Activated CD4-positive, alpha-beta T cell treated with anti-CD3 and anti-CD28 coated beads for 36 hours (primary cell): ENCODE measurements at regions not wholly inside any gene's neighbourhood (a gene's known extent, or its start where the extent isn't known, plus 50 kb on each side); places are given as distances from the start of the nearest gene placed in this dataset.

Source experiments
- ATAC-seq: fragments of 200-7000 bp; cut with Tn5 transposase; one replicate; pipeline ENCODE4 v1.10.0; 2021; ENCODE audit warnings: mild to moderate bottlenecking, moderate library complexity
- CTCF ChIA-PET: fragments of 350-600 bp; sonication (Branson Sonifier 250); formaldehyde crosslinking; loops from one replicate; lab custom pipeline; 2021; ENCODE audit warnings: antibody characterized with exemption; lab: Charles Lee
- POLR2A ChIA-PET: fragments of 350-600 bp; sonication (Branson Sonifier 250); formaldehyde crosslinking; loops from one replicate; lab custom pipeline; 2021; ENCODE audit warnings: antibody characterized with exemption, inconsistent platforms; lab: Charles Lee
- DNase-seq: peaks from one replicate; pipeline ENCODE4 v3.0.0-alpha.2; 2020
- H3K27ac Mint-ChIP-seq: one replicate; pipeline ENCODE4 v1.8.0; 2021; ENCODE audit warnings: mixed read lengths
- H3K27me3 Mint-ChIP-seq: one replicate; pipeline ENCODE4 v1.8.0; 2021; ENCODE audit warnings: mixed read lengths
- H3K36me3 Mint-ChIP-seq: one replicate; pipeline ENCODE4 v1.8.0; 2021; ENCODE audit warnings: low read depth, mixed read lengths
- H3K4me1 Mint-ChIP-seq: one replicate; pipeline ENCODE4 v1.8.0; 2021; ENCODE audit warnings: mixed read lengths
- H3K4me3 Mint-ChIP-seq: one replicate; pipeline ENCODE4 v1.8.0; 2021; ENCODE audit warnings: mild to moderate bottlenecking, moderate library complexity, mixed read lengths
- H3K9me3 Mint-ChIP-seq: one replicate; pipeline ENCODE4 v1.8.0; 2021; ENCODE audit warnings: low read depth, mixed read lengths
- intact Hi-C, 2 experiments: fragments of 100-400 bp; cut with DNase I in 1 of 2; cut with micrococcal nuclease in 1 of 2; formaldehyde crosslinking; loops; one replicate each; pipeline versions ENCODE4 v1.14.2 to v1.15.1; 2022 to 2024; cut with DNase I, micrococcal nuclease

DNA sequence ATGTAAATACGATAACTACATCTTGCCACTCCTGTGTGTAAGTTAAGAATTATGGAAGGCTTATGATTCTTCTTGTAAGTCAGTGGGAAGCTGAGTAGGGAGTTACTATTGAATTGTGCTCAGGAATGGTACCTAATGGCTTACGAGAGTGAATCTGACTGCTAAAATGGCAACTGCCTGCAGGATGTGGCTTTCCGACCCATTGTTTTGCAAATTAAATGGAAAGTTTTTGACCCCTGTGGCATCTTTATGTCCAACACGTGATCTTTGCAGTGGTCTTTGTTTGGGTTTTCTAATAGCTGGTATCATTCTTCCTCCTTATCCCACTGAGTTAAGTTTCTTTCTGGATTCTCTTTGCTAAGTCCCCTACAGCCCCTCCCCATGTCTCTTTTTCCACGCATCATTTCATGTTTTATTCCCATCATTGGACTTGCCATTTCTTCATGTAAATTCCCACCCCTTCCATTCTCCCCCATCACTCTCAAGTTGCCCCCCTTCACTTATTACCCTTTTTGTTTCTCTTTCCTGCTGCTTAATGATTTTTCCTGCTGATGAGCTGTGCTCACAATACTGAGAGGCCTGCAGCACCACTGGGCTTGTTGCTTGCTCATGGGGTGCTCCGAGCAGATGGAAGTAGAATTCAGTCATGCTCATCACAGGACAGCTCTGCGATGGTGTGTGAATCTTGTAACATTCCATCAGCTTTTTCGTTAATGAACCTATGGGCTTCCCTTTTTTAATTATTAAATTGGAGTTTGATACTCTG lies 428.2 kb upstream of the IL12A start:
- Mint-ChIP-seq H3K4me1 (no peaks in the 10 kb centered on the region), H3K4me3 (no peak overlapping the region), H3K27me3 (no peaks in the 10 kb centered on the region), H3K9me3 (peaks cover 2% of the 10 kb centered on the region), H3K27ac (no peak overlapping the region), H3K36me3 (no peaks in the 10 kb centered on the region)
- ChIA-PET POLR2A (no interaction called here), CTCF (no interaction called here)
- ATAC-seq (no peak), DNase-seq (no peak)
- intact Hi-C loops: no loop called here

DNA sequence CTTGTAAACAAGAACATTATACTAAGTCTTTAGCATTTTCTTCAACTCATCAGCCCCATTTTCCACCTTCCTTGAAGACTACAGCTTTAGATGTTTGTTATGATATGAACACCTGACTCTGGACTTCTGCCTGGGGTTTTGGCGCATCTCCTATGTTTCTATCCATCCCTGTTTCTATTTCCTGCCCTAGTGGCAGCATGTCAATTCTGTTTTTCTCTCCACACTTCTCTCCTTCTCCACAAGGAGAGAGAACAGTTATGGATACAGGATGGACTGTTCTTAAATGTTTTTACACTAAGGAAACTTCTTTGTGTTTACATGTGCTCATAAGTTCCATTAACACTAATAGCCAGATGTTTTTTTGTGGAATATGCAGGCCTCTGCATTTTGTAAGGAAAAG lies 423.3 kb upstream of the IL12A start:
- POLR2A ChIA-PET: no interaction called here

DNA sequence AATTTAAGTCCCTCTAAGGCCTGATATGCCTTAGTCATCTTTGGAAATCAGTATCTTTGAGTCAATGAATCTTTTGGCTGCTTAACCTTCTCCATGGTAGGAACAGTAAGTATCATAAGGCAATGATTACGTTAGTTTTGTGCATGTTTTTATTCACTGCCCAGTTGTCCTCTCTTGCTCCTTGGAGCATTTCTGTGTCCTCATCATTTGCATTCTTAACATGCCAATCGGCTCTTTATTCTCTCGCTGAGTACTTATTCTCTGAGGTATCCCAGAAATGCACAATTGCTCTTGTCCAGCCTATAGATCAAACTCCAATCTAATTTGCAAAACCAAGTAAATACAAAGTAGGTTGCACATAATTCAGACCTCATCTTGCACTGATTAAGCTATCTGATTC lies 405.0 kb upstream of the IL12A start:
- H3K4me3 Mint-ChIP-seq: no peak overlapping the region
- no peak for ATAC-seq
- intact Hi-C loops: no loop called here

More for the DNA sequence above, 423.3 kb upstream of the IL12A start:
- DNase-seq (no peak), ATAC-seq (no peak)
- H3K9me3 Mint-ChIP-seq: peaks cover 3% of the 10 kb centered on the region
- intact Hi-C loops: no loop called here
- CTCF ChIA-PET: no interaction called here
- no peaks in the 10 kb centered on the region for H3K36me3 Mint-ChIP-seq
- H3K4me1 Mint-ChIP-seq: no peaks in the 10 kb centered on the region
- no peak overlapping the region for H3K27ac Mint-ChIP-seq
- H3K27me3 Mint-ChIP-seq: no peaks in the 10 kb centered on the region
- no peak overlapping the region for H3K4me3 Mint-ChIP-seq

DNA sequence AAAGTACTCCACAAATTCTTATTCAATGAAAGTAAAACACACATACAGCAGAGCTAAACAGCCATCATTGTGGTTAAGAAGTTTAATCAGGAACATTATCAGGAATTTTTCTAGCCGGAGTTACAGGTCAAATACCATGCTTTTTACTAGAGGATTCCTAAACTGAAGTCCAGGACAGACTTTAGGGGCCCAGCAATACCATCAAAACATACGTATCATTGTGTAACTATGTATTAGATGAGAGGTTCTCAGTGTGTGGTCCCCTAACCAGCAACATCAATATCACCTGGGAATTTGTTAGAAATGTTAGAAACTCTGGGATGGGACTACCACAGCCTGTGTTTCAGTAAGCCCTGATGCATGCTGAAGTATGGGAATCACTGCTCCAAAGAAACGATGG lies 404.2 kb upstream of the IL12A start:
- no peak overlapping the region for H3K27ac Mint-ChIP-seq
- CTCF ChIA-PET: no interaction called here
- no peaks in the 10 kb centered on the region for H3K36me3 Mint-ChIP-seq
- no peak for DNase-seq
- intact Hi-C loops: no loop called here
- no peak for ATAC-seq
- POLR2A ChIA-PET: no interaction called here
- no peak overlapping the region for H3K4me3 Mint-ChIP-seq
- no peaks in the 10 kb centered on the region for H3K4me1 Mint-ChIP-seq
- no peaks in the 10 kb centered on the region for H3K27me3 Mint-ChIP-seq
- H3K9me3 Mint-ChIP-seq: no peaks in the 10 kb centered on the region

More for the DNA sequence above, 405.0 kb upstream of the IL12A start:
- H3K27ac Mint-ChIP-seq: no peak overlapping the region
- no peaks in the 10 kb centered on the region for H3K36me3 Mint-ChIP-seq
- ChIA-PET CTCF (no interaction called here), POLR2A (no interaction called here)
- DNase-seq: no peak
- no peaks in the 10 kb centered on the region for H3K9me3 Mint-ChIP-seq
- H3K27me3 Mint-ChIP-seq: no peaks in the 10 kb centered on the region
- H3K4me1 Mint-ChIP-seq: no peaks in the 10 kb centered on the region

DNA sequence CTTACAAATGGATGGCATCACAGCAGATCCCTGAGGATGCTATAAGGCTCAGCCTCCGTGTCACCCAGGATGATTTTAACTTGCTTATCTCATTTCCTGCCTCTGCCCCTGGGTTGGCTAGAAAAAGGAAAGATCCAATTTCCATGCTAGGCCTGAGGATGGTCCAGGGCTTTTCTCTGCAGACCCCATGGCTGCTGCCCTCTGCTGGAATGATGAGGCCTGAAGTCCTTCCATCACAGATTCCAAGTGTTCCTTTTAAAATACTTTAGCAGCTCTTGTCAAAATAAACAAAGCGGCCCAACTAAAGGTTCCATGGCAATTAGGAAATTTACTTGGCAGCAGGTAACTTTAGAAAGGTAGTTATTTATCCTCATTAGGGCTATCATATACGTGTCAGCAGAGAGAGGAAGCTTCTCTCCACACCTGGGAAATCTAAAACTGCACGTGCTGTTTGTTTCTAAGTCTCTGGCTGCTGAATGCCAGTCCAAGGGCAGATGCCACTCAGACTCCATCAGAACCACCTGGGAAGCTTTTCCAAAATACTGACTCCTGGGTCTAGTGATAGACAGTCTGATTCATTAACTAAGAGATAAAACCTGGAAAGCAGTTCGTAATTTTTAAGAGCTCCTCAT lies 401.9 kb upstream of the IL12A start:
- POLR2A ChIA-PET: no interaction called here
- H3K36me3 Mint-ChIP-seq: no peaks in the 10 kb centered on the region
- H3K4me1 Mint-ChIP-seq: no peaks in the 10 kb centered on the region
- no peak for ATAC-seq
- peaks cover 2% of the 10 kb centered on the region for H3K9me3 Mint-ChIP-seq
- no peak overlapping the region for H3K4me3 Mint-ChIP-seq
- H3K27ac Mint-ChIP-seq: no peak overlapping the region
- no peaks in the 10 kb centered on the region for H3K27me3 Mint-ChIP-seq
- CTCF ChIA-PET: no interaction called here
- intact Hi-C loops: no loop called here
- no peak for DNase-seq

DNA sequence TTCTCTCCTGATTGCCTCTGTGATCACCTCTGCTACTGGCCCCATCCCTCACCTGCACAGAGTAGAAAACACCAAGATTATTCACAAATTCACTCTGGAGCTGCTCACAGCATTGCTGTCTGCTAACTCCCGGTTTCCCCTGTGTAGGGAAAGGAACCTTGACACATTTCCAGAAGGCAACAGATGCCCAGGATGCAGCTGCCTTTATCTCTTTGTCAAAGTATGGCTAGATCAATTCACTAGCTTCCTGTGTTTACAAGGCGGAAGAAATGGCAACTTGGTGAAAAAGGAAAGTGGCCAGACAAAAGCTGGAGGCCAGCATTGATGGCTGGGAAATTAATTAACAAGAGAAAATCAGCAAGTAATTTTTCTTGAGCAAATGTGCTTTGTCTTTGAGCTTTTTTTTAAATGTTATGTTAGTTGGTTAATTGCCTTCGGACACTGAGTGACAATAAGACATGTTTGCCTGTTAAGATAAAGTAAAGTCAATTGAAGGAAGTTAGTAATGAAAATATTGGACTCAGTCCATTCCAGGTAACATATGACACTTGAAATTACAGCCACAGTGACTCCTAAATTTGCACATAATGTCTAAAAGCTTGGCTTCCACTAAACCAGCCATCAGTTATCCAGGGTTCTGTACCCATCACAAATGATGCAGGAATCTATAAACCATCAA lies 394.6 kb upstream of the IL12A start:
- no peak for DNase-seq
- no peak for ATAC-seq
- H3K4me3 Mint-ChIP-seq: no peak overlapping the region
- ChIA-PET POLR2A (no interaction called here), CTCF (no interaction called here)
- H3K4me1 Mint-ChIP-seq: no peaks in the 10 kb centered on the region
- H3K27me3 Mint-ChIP-seq: peaks cover 2% of the 10 kb centered on the region
- no peaks in the 10 kb centered on the region for H3K36me3 Mint-ChIP-seq
- H3K27ac Mint-ChIP-seq: no peak overlapping the region
- H3K9me3 Mint-ChIP-seq: peaks cover 6% of the 10 kb centered on the region
- intact Hi-C loops: no loop called here

DNA sequence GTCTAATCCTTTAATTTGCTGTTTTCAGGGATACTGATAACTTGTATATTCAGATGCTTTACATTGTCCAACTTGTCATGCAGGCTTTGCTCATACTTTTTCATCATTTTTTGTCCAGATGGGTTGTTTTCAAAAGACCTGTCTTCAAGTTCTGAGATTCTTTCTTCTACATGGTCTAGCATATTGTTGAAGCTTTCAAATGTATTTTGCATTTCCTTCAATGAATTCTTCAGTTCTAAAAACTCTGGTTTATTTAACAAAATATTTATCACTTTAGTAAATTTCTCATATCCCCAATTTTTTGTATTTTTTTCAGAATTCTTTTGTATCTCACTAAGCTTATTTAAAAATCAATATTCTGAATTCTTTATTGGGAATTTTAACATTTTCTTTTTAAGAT lies 388.3 kb upstream of the IL12A start:
- ChIA-PET POLR2A (no interaction called here), CTCF (no interaction called here)
- ATAC-seq: no peak
- Mint-ChIP-seq H3K27ac (no peak overlapping the region), H3K27me3 (no peaks in the 10 kb centered on the region), H3K9me3 (peaks cover 19% of the 10 kb centered on the region), H3K36me3 (no peaks in the 10 kb centered on the region), H3K4me3 (no peak overlapping the region), H3K4me1 (no peaks in the 10 kb centered on the region)
- no peak for DNase-seq
- intact Hi-C loops: no loop called here

DNA sequence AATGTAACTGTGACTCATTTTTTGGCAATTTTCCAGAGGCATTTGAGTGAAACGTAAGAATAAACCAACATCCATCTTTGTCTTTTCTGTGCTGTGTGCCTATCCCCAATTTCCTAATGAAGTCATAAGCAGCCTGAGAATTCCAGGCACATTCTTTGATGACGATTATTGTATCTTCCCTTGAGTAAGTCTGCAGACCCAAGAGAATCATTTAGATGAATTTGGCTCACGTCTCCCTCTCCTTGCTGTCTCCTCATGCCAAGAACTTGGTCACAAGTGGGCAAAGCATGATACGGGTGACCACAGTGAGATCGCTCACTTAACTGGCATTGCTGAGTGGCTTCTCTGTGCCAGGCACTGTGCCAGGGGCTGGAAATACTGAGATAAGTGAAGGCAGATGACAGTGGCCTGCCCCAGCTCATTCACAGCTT lies 384.5 kb upstream of the IL12A start:
- H3K27ac Mint-ChIP-seq: no peak overlapping the region
- ChIA-PET CTCF (no interaction called here), POLR2A (no interaction called here)
- no peaks in the 10 kb centered on the region for H3K27me3 Mint-ChIP-seq
- peaks cover 14% of the 10 kb centered on the region for H3K9me3 Mint-ChIP-seq
- intact Hi-C loops: no loop called here
- H3K4me3 Mint-ChIP-seq: no peak overlapping the region
- H3K4me1 Mint-ChIP-seq: no peaks in the 10 kb centered on the region
- ATAC-seq: no peak
- no peak for DNase-seq
- no peaks in the 10 kb centered on the region for H3K36me3 Mint-ChIP-seq

DNA sequence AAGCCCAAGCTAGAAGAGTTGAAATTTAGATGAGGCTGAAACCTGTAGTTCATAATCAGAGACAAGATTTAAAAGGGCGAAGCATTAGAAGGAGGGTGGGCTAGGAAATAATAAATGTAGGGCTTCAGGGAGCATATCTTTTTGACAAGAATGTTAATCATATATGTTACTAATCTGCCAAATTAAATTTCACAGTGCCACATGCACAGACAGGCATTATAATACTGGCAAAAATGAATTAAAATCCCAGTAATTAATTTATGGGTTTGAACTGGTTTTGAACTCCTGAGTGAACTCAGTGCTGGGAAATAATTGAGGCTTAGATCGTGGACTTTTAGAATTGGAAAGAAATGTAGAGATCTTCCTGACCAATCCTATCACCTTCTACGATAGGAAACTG lies 383.5 kb upstream of the IL12A start:
- H3K27ac Mint-ChIP-seq: no peak overlapping the region
- POLR2A ChIA-PET: no interaction called here
- H3K4me1 Mint-ChIP-seq: no peaks in the 10 kb centered on the region
- H3K4me3 Mint-ChIP-seq: no peak overlapping the region
- CTCF ChIA-PET: no interaction called here
- peaks cover 7% of the 10 kb centered on the region for H3K9me3 Mint-ChIP-seq
- ATAC-seq (no peak), DNase-seq (no peak)
- H3K27me3 Mint-ChIP-seq: no peaks in the 10 kb centered on the region
- intact Hi-C loops: no loop called here
- no peaks in the 10 kb centered on the region for H3K36me3 Mint-ChIP-seq

DNA sequence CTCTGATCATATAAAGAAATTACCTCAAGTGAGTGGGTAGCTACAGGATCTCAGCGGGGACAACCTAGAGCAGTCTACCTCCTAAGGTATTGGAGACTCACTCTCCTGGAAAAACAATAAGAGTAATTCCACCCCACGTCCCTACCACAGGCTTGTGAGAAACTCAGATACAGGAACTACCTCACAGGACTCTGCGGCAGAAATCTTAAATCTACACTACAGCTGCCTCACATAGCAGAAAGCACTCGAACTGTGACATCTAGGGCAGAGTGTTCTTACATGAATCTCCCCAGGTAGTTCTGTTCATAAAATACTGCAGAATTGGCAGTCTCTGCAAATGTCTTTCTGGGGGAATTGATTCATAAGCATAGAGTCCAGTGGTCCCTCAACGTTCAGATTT lies 382.9 kb upstream of the IL12A start:
- POLR2A ChIA-PET: no interaction called here
- intact Hi-C loops: no loop called here
- H3K36me3 Mint-ChIP-seq: no peaks in the 10 kb centered on the region
- peaks cover 5% of the 10 kb centered on the region for H3K9me3 Mint-ChIP-seq
- DNase-seq (no peak), ATAC-seq (no peak)
- H3K4me3 Mint-ChIP-seq: no peak overlapping the region
- CTCF ChIA-PET: no interaction called here
- H3K27me3 Mint-ChIP-seq: no peaks in the 10 kb centered on the region
- H3K4me1 Mint-ChIP-seq: no peaks in the 10 kb centered on the region
- no peak overlapping the region for H3K27ac Mint-ChIP-seq

DNA sequence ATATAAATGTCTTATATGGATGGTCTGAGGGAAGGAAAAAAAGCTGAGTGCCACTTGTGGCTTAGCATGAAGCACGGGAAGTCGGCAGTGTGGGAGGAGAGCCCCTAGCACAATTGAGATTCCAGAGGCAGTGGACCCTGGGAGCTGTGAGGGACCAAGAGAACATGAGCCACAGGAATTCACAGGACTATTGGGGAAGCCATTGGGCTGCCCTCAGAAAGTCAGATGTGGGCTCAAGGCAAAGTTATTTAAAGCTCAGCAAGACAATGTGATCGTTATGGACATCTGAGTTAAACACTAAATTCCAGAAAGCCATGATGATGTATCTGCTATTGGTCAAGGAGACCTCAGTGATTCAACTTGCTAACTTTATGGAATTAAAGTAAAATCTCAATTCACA lies 380.8 kb upstream of the IL12A start:
- no peaks in the 10 kb centered on the region for H3K9me3 Mint-ChIP-seq
- intact Hi-C loops: no loop called here
- ChIA-PET CTCF (no interaction called here), POLR2A (interaction anchor here (0.7 kb wide), 1 partner anchor 462 kb away, joined by 3 read pairs; no protein-coding TSS in a partner anchor)
- H3K27ac Mint-ChIP-seq: no peak overlapping the region
- ATAC-seq: no peak
- DNase-seq: no peak
- peaks cover 2% of the 10 kb centered on the region for H3K27me3 Mint-ChIP-seq
- no peaks in the 10 kb centered on the region for H3K4me1 Mint-ChIP-seq
- no peaks in the 10 kb centered on the region for H3K36me3 Mint-ChIP-seq
- no peak overlapping the region for H3K4me3 Mint-ChIP-seq

DNA sequence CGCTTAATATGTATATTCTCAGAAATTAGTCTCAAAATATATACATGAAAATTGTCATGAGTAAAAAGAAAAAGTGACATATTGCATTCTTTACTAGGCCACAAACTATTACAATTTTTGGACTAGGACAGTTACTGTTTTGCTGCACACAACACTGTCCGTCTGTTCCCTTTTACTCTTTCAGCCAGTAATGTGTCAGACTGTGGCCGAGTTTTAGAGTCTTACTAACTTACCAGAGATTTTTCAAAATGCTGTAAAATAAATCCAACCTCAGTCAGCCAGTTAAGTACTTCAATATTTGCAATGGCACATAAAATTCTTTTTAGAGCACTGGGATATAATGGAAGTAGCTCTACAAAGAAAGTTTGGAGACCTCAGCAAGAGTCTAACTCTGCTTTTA lies 380.3 kb upstream of the IL12A start:
- Mint-ChIP-seq H3K4me1 (no peaks in the 10 kb centered on the region), H3K9me3 (no peaks in the 10 kb centered on the region), H3K36me3 (no peaks in the 10 kb centered on the region), H3K27me3 (peaks cover 2% of the 10 kb centered on the region), H3K27ac (no peak overlapping the region), H3K4me3 (no peak overlapping the region)
- DNase-seq: no peak
- POLR2A ChIA-PET: interaction anchor here (0.7 kb wide), 1 partner anchor 463 kb away, joined by 3 read pairs; no protein-coding TSS in a partner anchor
- CTCF ChIA-PET: no interaction called here
- intact Hi-C loops: no loop called here
- no peak for ATAC-seq
